ENCODE measurements at regions not wholly inside any gene's neighbourhood (a gene's known extent, or its start where the extent isn't known, plus 50 kb on each side); places are given as distances from the start of the nearest gene placed in this dataset.

DNA sequence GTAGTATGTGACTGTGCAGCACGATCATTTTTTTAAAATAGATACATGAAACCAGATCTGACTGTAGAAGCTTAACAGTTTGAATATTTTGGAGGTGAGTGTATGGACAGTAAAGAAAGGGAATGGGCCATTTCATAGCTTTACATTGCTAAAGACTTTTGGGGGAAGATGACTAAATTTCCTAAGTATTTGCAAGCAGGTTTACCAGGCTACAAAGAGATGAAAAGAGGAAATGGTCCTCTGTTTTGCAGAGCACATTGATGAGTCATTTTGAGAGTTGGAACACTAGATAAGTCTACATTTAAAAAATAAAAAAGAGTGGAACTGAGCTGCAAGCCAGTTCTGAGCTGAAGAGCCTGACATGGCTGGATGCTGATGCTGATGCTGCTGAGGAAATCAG is 115.7 kb upstream of the LRATD1 start (continued):
- no peak for TF ChIP-seq NANOG (IDR thresholded peaks at IDR 0.05; ENCODE audit: insufficient read depth, low read depth, low read length, poor library complexity, severe bottlenecking)
- TF ChIP-seq, protein P1, sequence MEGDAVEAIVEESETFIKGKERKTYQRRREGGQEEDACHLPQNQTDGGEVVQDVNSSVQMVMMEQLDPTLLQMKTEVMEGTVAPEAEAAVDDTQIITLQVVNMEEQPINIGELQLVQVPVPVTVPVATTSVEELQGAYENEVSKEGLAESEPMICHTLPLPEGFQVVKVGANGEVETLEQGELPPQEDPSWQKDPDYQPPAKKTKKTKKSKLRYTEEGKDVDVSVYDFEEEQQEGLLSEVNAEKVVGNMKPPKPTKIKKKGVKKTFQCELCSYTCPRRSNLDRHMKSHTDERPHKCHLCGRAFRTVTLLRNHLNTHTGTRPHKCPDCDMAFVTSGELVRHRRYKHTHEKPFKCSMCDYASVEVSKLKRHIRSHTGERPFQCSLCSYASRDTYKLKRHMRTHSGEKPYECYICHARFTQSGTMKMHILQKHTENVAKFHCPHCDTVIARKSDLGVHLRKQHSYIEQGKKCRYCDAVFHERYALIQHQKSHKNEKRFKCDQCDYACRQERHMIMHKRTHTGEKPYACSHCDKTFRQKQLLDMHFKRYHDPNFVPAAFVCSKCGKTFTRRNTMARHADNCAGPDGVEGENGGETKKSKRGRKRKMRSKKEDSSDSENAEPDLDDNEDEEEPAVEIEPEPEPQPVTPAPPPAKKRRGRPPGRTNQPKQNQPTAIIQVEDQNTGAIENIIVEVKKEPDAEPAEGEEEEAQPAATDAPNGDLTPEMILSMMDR (IDR thresholded peaks at IDR 0.05; ENCODE audit: control extremely low read depth in 1 of 3, insufficient read depth in 1 of 3, low read depth in 1 of 3, low read length in 3 of 3) = no peak
- TF ChIP-seq GABPA (IDR thresholded peaks at IDR 0.05; ENCODE audit: borderline replicate concordance, insufficient read depth, low read length) = no peak
- no peak for TF ChIP-seq CTBP2 (IDR thresholded peaks at IDR 0.05; ENCODE audit: borderline replicate concordance, insufficient read depth, insufficient read length, low read length)
- TF ChIP-seq EGR1 (IDR thresholded peaks at IDR 0.05; ENCODE audit: borderline replicate concordance, low read depth, low read length) = no peak

Data from H1 (cell line).